ENCODE measurements at regions not wholly inside any gene's neighbourhood (a gene's known extent, or its start where the extent isn't known, plus 50 kb on each side); places are given as distances from the start of the nearest gene placed in this dataset.

GRCh38 chr13:108408672-108409071, 139.2 kb downstream of the TNFSF13B start:
- TF ChIP-seq, protein P1, sequence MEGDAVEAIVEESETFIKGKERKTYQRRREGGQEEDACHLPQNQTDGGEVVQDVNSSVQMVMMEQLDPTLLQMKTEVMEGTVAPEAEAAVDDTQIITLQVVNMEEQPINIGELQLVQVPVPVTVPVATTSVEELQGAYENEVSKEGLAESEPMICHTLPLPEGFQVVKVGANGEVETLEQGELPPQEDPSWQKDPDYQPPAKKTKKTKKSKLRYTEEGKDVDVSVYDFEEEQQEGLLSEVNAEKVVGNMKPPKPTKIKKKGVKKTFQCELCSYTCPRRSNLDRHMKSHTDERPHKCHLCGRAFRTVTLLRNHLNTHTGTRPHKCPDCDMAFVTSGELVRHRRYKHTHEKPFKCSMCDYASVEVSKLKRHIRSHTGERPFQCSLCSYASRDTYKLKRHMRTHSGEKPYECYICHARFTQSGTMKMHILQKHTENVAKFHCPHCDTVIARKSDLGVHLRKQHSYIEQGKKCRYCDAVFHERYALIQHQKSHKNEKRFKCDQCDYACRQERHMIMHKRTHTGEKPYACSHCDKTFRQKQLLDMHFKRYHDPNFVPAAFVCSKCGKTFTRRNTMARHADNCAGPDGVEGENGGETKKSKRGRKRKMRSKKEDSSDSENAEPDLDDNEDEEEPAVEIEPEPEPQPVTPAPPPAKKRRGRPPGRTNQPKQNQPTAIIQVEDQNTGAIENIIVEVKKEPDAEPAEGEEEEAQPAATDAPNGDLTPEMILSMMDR (conservative IDR thresholded peaks at IDR 0.05; ENCODE audit: low read depth, low read length), result no peak
- no peak for TF ChIP-seq EZH2 (IDR thresholded peaks at IDR 0.05; ENCODE audit: low read length, unreplicated experiment)
